ENCODE measurements at regions not wholly inside any gene's neighbourhood (a gene's known extent, or its start where the extent isn't known, plus 50 kb on each side); places are given as distances from the start of the nearest gene placed in this dataset.
"Not testable (repeated sequence)": the region's sequence is repeated elsewhere in the genome, so short reads cannot be mapped to it uniquely, and the experiment has no call there.

GRCh38 chr6:11323666-11324452 is 91.4 kb upstream of the NEDD9 start:
- Mint-ChIP-seq H3K4me3 (peak overlapping the region; percentile 55), H3K27me3 (no peaks in the 10 kb centered on the region)

GRCh38 chr6:11322252-11322885 is 89.9 kb upstream of the NEDD9 start:
- Mint-ChIP-seq H3K4me1 (ENCODE audit: low read depth) (peaks cover 84% of the 10 kb centered on the region), H3K4me3 (no peak overlapping the region), H3K9me3 (no peaks in the 10 kb centered on the region), H3K36me3 (ENCODE audit: low read depth) (peaks cover 50% of the 10 kb centered on the region), H3K27ac (no peak overlapping the region), H3K27me3 (no peaks in the 10 kb centered on the region)
- DNase-seq = no peak

More at GRCh38 chr6:11323666-11324452, 91.4 kb upstream of the NEDD9 start:
- peaks cover 84% of the 10 kb centered on the region for H3K4me1 Mint-ChIP-seq (ENCODE audit: low read depth)
- peak overlapping the region; percentile 96 for H3K27ac Mint-ChIP-seq
- H3K36me3 Mint-ChIP-seq (ENCODE audit: low read depth) = peaks cover 55% of the 10 kb centered on the region
- H3K9me3 Mint-ChIP-seq = no peaks in the 10 kb centered on the region
- no peak for DNase-seq

DNA sequence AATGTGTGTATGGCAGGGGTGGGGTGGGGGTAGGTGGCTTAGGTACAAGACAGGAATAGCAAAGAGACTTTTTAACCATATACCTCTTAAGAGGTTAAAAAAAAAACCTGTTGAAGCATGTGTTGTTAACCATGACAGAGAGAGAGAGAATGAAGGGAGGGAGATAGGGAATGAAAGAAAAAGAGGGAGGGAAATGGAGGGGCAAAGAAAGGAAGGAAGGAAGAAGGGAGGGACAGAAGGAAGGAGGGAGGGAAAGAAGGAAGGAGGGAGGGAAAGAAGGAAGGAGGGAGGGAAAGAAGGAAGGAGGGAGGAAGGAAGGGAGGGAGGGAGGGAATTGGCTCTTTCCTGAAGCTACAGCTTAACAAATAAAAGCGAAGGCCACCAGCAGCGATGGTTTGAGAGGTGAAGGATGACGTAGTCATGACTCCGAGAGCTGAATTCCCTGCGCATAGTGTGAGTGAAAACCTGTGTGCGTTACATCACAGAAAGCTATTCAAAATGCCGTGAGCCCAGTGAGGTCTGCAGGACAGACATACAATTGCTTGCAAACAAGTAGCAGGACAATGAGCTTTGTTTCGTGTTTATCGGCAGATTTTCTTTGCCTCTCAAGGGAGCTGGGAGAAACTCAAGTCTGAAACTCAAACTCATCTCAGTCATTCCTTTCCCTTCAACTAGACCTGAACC is 88.6 kb upstream of the NEDD9 start:
- Mint-ChIP-seq H3K27ac (no peak overlapping the region), H3K4me1 (ENCODE audit: low read depth) (peaks cover 82% of the 10 kb centered on the region), H3K27me3 (no peaks in the 10 kb centered on the region), H3K9me3 (no peaks in the 10 kb centered on the region), H3K36me3 (ENCODE audit: low read depth) (peaks cover 50% of the 10 kb centered on the region), H3K4me3 (no peak overlapping the region)
- no peak for DNase-seq

DNA sequence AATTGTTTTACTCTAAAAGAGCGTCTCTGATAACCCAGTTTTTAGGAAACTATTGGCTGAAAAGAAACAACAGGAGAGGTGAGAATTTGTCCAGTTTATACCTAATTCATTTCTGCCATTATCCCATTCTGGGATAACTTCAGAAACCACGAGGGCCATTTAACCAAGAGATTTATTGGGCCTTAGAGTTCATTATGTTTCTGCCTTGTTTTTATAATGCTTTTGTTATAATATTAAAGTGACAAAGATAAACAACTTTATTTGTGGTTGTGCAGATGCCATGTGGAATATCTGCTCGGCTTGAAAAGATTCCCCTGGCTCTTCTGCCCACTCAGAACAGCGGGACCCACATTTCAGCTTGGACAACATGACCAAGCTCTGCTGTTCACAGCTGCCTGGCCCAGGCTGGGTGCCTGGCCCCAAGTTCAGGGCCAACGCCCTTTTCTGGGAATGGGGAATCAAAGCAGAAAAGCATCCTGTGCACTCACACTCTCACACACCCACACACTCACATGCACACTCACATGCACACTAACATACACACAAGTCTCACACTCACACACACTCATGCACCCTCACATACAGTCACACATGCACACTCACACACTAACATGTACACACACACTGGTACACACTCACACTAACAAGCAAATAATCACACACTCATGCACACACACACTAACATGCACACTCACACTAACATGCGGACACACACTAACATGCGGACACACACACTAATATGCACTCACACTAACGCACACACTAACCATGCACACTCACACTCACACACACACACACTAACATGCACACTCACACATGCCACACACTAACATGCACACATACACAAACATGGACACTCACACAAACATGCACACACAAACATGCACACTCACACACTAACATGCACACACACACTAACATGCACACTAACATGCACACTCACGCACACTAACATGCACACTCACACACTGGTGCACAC is 86.7 kb upstream of the NEDD9 start:
- Mint-ChIP-seq H3K9me3 (no peaks in the 10 kb centered on the region), H3K4me1 (ENCODE audit: low read depth) (peaks cover 70% of the 10 kb centered on the region), H3K36me3 (ENCODE audit: low read depth) (peaks cover 57% of the 10 kb centered on the region), H3K27me3 (no peaks in the 10 kb centered on the region), H3K4me3 (no peak overlapping the region), H3K27ac (peak overlapping the region; percentile 91)
- no peak for DNase-seq

DNA sequence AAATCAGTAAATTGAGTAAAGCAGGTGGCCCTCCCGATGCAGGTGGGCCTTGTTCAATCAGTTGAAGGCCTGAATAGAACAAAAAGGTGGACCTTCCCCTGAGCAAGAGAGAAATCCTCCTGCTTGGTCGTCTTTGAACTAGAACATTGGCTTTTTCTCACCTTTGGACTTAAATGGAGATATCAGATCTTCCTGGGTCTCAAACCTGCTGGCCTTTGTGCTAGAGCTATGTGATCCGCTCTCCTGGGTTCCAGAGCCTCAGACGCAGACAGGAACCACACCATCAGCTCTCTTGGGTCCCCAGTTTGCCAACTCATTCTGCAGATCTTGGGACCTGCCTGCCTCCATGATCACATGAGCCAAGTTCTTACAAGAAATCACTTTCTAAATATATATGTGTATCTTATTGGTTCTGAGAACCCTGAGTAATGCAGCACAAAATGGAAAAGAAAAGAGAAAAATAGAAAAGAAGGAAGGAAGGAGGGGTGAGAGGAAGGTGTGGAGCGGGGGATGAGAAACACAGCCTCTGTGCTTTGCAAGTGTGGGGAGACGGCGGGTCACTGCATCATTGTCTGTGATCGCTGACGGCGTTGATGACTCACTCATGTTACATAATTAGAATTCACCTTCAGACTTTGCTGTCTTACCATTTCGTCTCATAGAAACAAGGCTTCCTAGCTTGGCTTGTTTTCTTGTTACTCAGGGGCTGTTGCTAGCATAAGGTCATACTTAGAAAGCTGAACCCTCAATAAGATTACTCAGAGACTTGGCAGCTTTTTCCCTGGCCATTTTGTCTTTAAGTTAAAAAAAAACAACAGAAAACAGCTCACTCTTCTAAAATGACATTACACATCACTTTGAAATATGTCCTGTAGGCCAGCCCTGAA is 85.7 kb upstream of the NEDD9 start:
- H3K9me3 Mint-ChIP-seq = no peaks in the 10 kb centered on the region
- peaks cover 60% of the 10 kb centered on the region for H3K4me1 Mint-ChIP-seq (ENCODE audit: low read depth)
- H3K27ac Mint-ChIP-seq = peak overlapping the region; percentile 91
- peaks cover 57% of the 10 kb centered on the region for H3K36me3 Mint-ChIP-seq (ENCODE audit: low read depth)
- peak overlapping the region; percentile 13 for H3K4me3 Mint-ChIP-seq
- no peaks in the 10 kb centered on the region for H3K27me3 Mint-ChIP-seq
- DNase-seq = peak; percentile 73

GRCh38 chr6:11315743-11316437 is 83.4 kb upstream of the NEDD9 start:
- H3K27me3 Mint-ChIP-seq = no peaks in the 10 kb centered on the region
- no peak overlapping the region for H3K4me3 Mint-ChIP-seq
- no peak for DNase-seq
- peaks cover 54% of the 10 kb centered on the region for H3K36me3 Mint-ChIP-seq (ENCODE audit: low read depth)
- peaks cover 3% of the 10 kb centered on the region for H3K9me3 Mint-ChIP-seq
- H3K27ac Mint-ChIP-seq = no peak overlapping the region
- H3K4me1 Mint-ChIP-seq (ENCODE audit: low read depth) = peaks cover 52% of the 10 kb centered on the region

DNA sequence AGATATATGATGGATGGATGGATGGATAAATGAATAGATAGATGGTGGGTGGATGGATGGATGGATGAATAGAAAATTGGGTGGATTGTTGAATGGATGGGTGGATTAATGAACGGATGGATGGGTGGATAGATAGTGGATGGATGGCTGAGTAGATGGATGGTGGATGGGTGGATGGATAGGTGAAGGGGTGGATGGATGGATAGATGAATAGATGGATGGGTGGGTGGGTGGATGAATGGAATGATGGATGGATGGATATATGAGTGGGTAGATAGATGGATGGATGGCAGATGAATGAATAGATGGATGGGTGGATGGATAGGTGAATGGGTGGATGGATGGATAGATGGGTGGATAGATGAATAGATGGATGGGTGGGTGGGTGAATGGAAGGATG is 80.7 kb upstream of the NEDD9 start:
- Mint-ChIP-seq H3K9me3 (peaks cover 3% of the 10 kb centered on the region), H3K27ac (no peak overlapping the region), H3K27me3 (no peaks in the 10 kb centered on the region), H3K4me1 (ENCODE audit: low read depth) (peaks cover 27% of the 10 kb centered on the region), H3K36me3 (ENCODE audit: low read depth) (peaks cover 41% of the 10 kb centered on the region), H3K4me3 (no peak overlapping the region)
- no peak for DNase-seq

DNA sequence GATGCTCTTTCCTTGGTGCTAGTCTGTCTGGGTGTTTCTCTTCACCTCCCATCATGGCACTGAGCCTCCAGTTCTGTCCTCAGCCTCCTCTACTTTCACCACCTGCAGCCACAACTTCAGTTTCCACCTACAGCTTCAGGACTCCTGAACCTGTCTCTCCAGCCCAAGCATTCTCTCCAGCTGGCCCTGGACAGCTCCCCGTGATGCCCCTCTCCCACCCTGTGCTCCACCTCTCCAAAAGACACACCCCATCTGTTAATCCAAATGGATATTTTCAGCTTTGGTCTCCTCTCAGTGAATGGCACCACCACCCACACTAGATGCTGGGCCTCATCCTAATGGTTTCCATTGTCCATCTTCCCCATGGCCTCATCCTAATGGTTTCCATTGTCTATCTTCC is 79.5 kb upstream of the NEDD9 start:
- H3K36me3 Mint-ChIP-seq (ENCODE audit: low read depth) = peaks cover 36% of the 10 kb centered on the region
- DNase-seq = no peak
- H3K27ac Mint-ChIP-seq = no peak overlapping the region
- H3K9me3 Mint-ChIP-seq = peaks cover 3% of the 10 kb centered on the region
- H3K4me1 Mint-ChIP-seq (ENCODE audit: low read depth) = peaks cover 26% of the 10 kb centered on the region
- no peak overlapping the region for H3K4me3 Mint-ChIP-seq
- no peaks in the 10 kb centered on the region for H3K27me3 Mint-ChIP-seq

DNA sequence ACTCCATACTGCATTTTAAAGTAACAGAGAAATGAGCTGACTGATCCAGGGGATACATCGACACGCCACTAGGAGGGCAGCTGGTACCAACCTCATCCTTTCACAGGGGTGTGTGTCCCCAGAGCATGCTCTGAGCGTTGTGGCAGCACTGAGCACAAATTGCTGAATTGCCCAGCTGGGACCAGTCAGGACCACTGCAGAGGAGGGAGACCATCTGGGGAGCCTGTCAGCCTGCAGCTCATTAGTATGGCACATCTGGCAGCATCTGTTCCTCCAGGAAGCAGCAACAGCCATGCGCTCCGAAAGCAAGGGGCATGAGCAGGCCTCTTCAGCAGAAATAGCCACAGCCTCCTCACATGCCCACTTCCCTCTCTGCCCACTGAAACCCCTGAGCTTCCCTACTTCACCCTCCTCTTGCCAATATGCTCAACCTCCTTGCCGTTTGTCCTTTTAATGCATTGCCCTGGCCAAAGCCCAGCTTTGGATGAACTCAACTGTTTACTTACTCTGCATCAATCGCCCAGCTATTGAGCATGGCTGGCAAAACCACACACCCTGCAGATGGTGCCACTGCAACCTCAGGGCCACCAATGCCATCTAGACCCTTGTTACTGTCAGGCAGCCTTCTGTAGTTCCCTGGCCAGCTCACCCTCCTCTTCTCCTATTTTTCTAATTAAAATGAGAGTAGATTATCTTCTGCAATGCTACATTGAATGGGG is 77.6 kb upstream of the NEDD9 start:
- peaks cover 16% of the 10 kb centered on the region for H3K4me1 Mint-ChIP-seq (ENCODE audit: low read depth)
- DNase-seq = no peak
- peaks cover 40% of the 10 kb centered on the region for H3K36me3 Mint-ChIP-seq (ENCODE audit: low read depth)
- no peaks in the 10 kb centered on the region for H3K27me3 Mint-ChIP-seq
- no peak overlapping the region for H3K4me3 Mint-ChIP-seq
- peaks cover 4% of the 10 kb centered on the region for H3K9me3 Mint-ChIP-seq
- H3K27ac Mint-ChIP-seq = no peak overlapping the region

GRCh38 chr6:11307226-11307625 is 74.8 kb upstream of the NEDD9 start:
- peaks cover 56% of the 10 kb centered on the region for H3K36me3 Mint-ChIP-seq (ENCODE audit: low read depth)
- no peaks in the 10 kb centered on the region for H3K27me3 Mint-ChIP-seq
- DNase-seq = no peak
- peaks cover 28% of the 10 kb centered on the region for H3K4me1 Mint-ChIP-seq (ENCODE audit: low read depth)
- no peak overlapping the region for H3K4me3 Mint-ChIP-seq
- H3K27ac Mint-ChIP-seq = peak overlapping the region; percentile 44
- H3K9me3 Mint-ChIP-seq = peaks cover 5% of the 10 kb centered on the region

DNA sequence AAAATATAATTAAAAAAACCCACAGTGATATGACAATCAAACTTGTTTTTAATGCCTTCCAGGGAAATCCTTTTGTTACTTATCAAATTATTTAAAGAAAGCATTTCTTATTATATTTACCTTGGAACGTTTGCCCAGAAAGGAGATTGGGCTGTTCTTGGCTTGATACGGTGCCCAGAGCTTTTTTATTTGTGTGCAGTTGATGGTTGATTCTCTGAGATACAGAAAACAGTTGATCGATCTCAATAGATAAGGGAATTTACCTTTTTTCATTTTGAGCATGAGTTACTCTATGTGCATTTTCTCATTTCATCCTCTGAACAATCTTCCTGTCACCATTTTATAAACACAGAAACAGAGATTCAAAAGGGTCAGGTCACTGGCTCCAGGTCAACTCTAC is 72.5 kb upstream of the NEDD9 start:
- no peak overlapping the region for H3K27ac Mint-ChIP-seq
- peaks cover 75% of the 10 kb centered on the region for H3K36me3 Mint-ChIP-seq (ENCODE audit: low read depth)
- H3K9me3 Mint-ChIP-seq = peaks cover 9% of the 10 kb centered on the region
- no peak for DNase-seq
- no peak overlapping the region for H3K4me3 Mint-ChIP-seq
- peaks cover 46% of the 10 kb centered on the region for H3K4me1 Mint-ChIP-seq (ENCODE audit: low read depth)
- no peaks in the 10 kb centered on the region for H3K27me3 Mint-ChIP-seq

DNA sequence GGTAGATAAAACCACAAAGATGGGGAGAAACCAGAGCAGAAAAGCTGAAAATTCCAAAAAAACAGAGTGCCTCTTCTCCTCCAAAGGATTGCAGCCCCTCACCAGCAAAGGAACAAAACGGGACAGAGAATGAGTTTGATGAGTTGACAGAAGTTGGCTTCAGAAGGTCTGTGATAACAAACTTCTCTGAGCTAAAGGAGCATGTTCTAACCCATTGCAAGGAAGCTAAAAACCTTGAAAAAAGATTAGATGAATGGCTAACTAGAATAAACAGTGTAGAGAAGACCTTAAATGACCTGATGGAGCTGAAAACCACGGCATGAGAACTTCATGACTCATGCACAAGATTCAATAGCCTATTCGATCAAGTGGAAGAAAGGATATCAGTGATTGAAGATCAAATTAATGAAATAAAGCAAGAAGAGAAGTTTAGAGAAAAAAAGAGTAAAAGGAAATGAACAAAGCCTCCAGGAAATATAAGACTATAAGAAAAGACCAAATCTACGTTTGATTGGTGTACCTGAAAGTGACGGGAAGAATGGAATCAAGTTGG is 67.5 kb upstream of the NEDD9 start:
- not testable (repeated sequence) for H3K9me3 Mint-ChIP-seq, DNase-seq, H3K27me3 Mint-ChIP-seq, H3K27ac Mint-ChIP-seq, H3K4me3 Mint-ChIP-seq
- Mint-ChIP-seq H3K4me1 (ENCODE audit: low read depth) (peaks cover 46% of the 10 kb centered on the region), H3K36me3 (ENCODE audit: low read depth) (peaks cover 93% of the 10 kb centered on the region)

Measured in activated T-cell treated with anti-CD3 and anti-CD28 coated beads, Interleukin-2, amount 50 U/mL, for 24 hours (primary cell).